ENCODE measurements at regions not wholly inside any gene's neighbourhood (a gene's known extent, or its start where the extent isn't known, plus 50 kb on each side); places are given as distances from the start of the nearest gene placed in this dataset.
"Not testable (repeated sequence)": the region's sequence is repeated elsewhere in the genome, so short reads cannot be mapped to it uniquely, and the experiment has no call there.

DNA sequence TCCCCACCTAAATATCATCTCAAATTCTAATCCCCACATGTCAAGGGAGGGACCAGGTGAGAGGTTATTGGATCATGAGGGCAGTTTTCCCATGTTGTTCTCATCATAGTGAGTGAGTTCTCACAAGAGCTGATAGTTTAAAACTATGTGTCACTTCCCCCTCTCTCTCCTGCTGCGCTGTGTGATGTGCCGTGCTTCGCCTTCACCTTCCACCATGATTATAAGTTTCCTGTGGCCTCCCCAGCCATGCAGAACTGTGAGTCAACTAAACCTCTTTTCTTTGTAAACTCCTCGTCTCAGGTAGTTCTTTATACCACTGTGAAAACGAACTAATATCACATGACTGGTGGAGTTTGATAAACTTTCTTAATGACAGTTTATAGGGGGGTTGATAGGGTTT lies 839.5 kb downstream of the TMEM121 start:
- TF ChIP-seq, protein P1, sequence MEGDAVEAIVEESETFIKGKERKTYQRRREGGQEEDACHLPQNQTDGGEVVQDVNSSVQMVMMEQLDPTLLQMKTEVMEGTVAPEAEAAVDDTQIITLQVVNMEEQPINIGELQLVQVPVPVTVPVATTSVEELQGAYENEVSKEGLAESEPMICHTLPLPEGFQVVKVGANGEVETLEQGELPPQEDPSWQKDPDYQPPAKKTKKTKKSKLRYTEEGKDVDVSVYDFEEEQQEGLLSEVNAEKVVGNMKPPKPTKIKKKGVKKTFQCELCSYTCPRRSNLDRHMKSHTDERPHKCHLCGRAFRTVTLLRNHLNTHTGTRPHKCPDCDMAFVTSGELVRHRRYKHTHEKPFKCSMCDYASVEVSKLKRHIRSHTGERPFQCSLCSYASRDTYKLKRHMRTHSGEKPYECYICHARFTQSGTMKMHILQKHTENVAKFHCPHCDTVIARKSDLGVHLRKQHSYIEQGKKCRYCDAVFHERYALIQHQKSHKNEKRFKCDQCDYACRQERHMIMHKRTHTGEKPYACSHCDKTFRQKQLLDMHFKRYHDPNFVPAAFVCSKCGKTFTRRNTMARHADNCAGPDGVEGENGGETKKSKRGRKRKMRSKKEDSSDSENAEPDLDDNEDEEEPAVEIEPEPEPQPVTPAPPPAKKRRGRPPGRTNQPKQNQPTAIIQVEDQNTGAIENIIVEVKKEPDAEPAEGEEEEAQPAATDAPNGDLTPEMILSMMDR (IDR thresholded peaks at IDR 0.05) = not testable (repeated sequence)
- TF ChIP-seq POLR2A (IDR thresholded peaks at IDR 0.05) = not testable (repeated sequence)
